ENCODE measurements at regions not wholly inside any gene's neighbourhood (a gene's known extent, or its start where the extent isn't known, plus 50 kb on each side); places are given as distances from the start of the nearest gene placed in this dataset.

- Histone ChIP-seq H3K36me3 (ENCODE audit: low read depth) (no peaks in the 10 kb centered on the region), H3K4me1 (replicated peaks; ENCODE audit: insufficient read depth) (no peaks in the 10 kb centered on the region), H3K4me3 (no peak overlapping the region), H3K79me2 (ENCODE audit: low read depth) (no peaks in the 10 kb centered on the region), H3F3A (ENCODE audit: insufficient read depth, low read depth) (no peaks in the 10 kb centered on the region), H3K27ac (no peak overlapping the region), H4K20me1 (ENCODE audit: insufficient read depth) (no peaks in the 10 kb centered on the region), H3K9me2 (ENCODE audit: insufficient read depth) (no peaks in the 10 kb centered on the region; the same call in 1 of the 2 replicates), H3K27me3 (ENCODE audit: insufficient read depth, low read depth) (0 out of 2 replicates have a peak, but pooled peaks cover 4% of the 10 kb centered on the region), H3K4me2 (no peak overlapping the region), H2AFZ (no peak overlapping the region), H3K9me3 (ENCODE audit: insufficient read depth, low read depth) (no peaks in the 10 kb centered on the region)
- intact Hi-C loops (cut with micrococcal nuclease; ENCODE audit: unreplicated experiment): no loop called here
- TF ChIP-seq, protein P1, sequence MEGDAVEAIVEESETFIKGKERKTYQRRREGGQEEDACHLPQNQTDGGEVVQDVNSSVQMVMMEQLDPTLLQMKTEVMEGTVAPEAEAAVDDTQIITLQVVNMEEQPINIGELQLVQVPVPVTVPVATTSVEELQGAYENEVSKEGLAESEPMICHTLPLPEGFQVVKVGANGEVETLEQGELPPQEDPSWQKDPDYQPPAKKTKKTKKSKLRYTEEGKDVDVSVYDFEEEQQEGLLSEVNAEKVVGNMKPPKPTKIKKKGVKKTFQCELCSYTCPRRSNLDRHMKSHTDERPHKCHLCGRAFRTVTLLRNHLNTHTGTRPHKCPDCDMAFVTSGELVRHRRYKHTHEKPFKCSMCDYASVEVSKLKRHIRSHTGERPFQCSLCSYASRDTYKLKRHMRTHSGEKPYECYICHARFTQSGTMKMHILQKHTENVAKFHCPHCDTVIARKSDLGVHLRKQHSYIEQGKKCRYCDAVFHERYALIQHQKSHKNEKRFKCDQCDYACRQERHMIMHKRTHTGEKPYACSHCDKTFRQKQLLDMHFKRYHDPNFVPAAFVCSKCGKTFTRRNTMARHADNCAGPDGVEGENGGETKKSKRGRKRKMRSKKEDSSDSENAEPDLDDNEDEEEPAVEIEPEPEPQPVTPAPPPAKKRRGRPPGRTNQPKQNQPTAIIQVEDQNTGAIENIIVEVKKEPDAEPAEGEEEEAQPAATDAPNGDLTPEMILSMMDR (conservative IDR thresholded peaks at IDR 0.05): no peak
- TF ChIP-seq EZH2 (IDR thresholded peaks at IDR 0.05; ENCODE audit: low read depth): no peak
- CTCF ChIA-PET: no interaction called here
- DNase-seq: no peak
- BruUV-seq (replicated peaks): no TSS peak
- POLR2A ChIA-PET (ENCODE audit: unreplicated experiment): no interaction called here
Observed at GRCh38 chr10:36491926-36492325, 633.5 kb upstream of the ANKRD30A start.

DNA sequence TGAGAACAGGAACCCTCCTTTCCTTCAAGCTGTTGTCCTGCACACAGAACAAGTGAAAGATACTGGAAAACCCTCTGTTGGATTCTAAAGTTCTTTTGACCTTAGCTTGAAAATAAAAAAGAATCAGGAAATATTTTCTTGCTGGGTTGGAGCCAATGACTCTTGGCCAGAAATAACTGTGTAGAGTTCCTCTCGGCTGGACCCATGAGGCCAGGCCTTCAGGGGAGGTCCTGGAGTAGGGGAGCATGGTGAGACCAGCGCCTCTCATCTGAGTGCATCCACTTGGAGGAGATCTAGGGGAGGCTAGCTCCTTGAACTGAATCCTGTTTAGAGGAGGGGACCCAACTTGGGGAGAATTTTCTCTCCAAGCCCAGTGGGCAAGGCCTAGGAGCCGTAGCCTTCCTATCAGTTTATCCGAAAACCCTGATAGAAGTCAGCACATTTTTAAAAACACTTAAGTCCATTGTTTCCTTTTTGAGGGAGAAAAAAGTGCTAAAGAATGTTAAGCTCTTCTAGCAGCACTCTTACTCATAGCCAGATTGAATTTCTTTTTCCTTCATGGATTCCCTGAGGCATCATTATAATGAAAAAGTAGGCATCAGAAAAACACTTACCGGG, 635.7 kb upstream of the ANKRD30A start:
- CTCF ChIA-PET: no interaction called here
- Histone ChIP-seq H3K79me2 (ENCODE audit: low read depth) (no peaks in the 10 kb centered on the region), H3K9me3 (ENCODE audit: insufficient read depth, low read depth) (no peaks in the 10 kb centered on the region), H3K4me1 (replicated peaks; ENCODE audit: insufficient read depth) (no peaks in the 10 kb centered on the region), H3K27ac (no peak overlapping the region), H4K20me1 (ENCODE audit: insufficient read depth) (no peaks in the 10 kb centered on the region), H3F3A (ENCODE audit: insufficient read depth, low read depth) (no peaks in the 10 kb centered on the region), H3K4me3 (no peak overlapping the region), H2AFZ (no peak overlapping the region), H3K9me2 (ENCODE audit: insufficient read depth) (no peaks in the 10 kb centered on the region), H3K4me2 (no peak overlapping the region), H3K36me3 (ENCODE audit: low read depth) (no peaks in the 10 kb centered on the region), H3K27me3 (ENCODE audit: insufficient read depth, low read depth) (0 out of 2 replicates have a peak, but pooled peaks cover 4% of the 10 kb centered on the region)
- BruUV-seq (replicated peaks): no TSS peak
- intact Hi-C loops (cut with micrococcal nuclease; ENCODE audit: unreplicated experiment): no loop called here
- POLR2A ChIA-PET (ENCODE audit: unreplicated experiment): no interaction called here
- DNase-seq: no peak
- TF ChIP-seq, protein P1 (conservative IDR thresholded peaks at IDR 0.05): no peak
- TF ChIP-seq EZH2 (IDR thresholded peaks at IDR 0.05; ENCODE audit: low read depth): no peak

DNA sequence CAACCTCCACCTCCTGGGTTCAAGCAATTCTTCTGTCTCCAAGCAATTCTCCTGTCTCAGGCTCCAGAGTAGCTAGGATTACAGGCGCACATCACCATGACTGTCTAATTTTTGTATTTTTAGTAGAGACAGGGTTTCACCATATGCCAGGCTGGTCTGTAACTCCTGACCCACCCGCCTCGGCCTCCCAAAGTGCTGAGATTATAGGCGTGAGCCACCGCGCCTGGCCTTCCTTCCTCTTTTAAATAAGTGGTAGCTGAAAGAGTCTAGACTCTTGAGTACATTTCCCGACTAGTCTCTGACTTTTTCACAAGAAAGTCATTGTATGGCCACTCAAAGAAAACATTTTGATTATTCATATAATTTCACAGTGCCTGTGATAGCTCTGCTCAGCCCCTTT, 636.2 kb upstream of the ANKRD30A start:
- Histone ChIP-seq H3K9me2 (ENCODE audit: insufficient read depth) (no peaks in the 10 kb centered on the region), H3K27me3 (ENCODE audit: insufficient read depth, low read depth) (0 out of 2 replicates have a peak, but pooled peaks cover 4% of the 10 kb centered on the region), H3K79me2 (ENCODE audit: low read depth) (no peaks in the 10 kb centered on the region), H3K27ac (no peak overlapping the region), H3K4me1 (replicated peaks; ENCODE audit: insufficient read depth) (no peaks in the 10 kb centered on the region), H3K4me3 (no peak overlapping the region), H3K36me3 (ENCODE audit: low read depth) (no peaks in the 10 kb centered on the region), H3K4me2 (no peak overlapping the region), H2AFZ (no peak overlapping the region), H3K9me3 (ENCODE audit: insufficient read depth, low read depth) (no peaks in the 10 kb centered on the region), H4K20me1 (ENCODE audit: insufficient read depth) (no peaks in the 10 kb centered on the region), H3F3A (ENCODE audit: insufficient read depth, low read depth) (no peaks in the 10 kb centered on the region)
- TF ChIP-seq, protein P1 (conservative IDR thresholded peaks at IDR 0.05): no peak
- no peak for TF ChIP-seq EZH2 (IDR thresholded peaks at IDR 0.05; ENCODE audit: low read depth)
- ChIA-PET POLR2A (ENCODE audit: unreplicated experiment) (no interaction called here), CTCF (no interaction called here)
- DNase-seq: no peak
- no TSS peak for BruUV-seq (replicated peaks)
- intact Hi-C loops (cut with micrococcal nuclease; ENCODE audit: unreplicated experiment): no loop called here
